GM12872 (cell line): ENCODE measurements at regions not wholly inside any gene's neighbourhood (a gene's known extent, or its start where the extent isn't known, plus 50 kb on each side); places are given as distances from the start of the nearest gene placed in this dataset.

Source experiments
- CTCF ChIP-seq: IDR thresholded peaks from 3 replicates; pipeline ENCODE4 v1.5.1; 2011; ENCODE audit warnings: low read depth, mild to moderate bottlenecking, low read length, moderate library complexity; ENCODE audit not compliant: insufficient read depth

GRCh38 chr12:46609674-46610073, 216.1 kb downstream of the SLC38A4 start:
- TF ChIP-seq CTCF, result no peak

GRCh38 chr12:46609273-46609623, 216.5 kb downstream of the SLC38A4 start:
- TF ChIP-seq CTCF, result no peak

DNA sequence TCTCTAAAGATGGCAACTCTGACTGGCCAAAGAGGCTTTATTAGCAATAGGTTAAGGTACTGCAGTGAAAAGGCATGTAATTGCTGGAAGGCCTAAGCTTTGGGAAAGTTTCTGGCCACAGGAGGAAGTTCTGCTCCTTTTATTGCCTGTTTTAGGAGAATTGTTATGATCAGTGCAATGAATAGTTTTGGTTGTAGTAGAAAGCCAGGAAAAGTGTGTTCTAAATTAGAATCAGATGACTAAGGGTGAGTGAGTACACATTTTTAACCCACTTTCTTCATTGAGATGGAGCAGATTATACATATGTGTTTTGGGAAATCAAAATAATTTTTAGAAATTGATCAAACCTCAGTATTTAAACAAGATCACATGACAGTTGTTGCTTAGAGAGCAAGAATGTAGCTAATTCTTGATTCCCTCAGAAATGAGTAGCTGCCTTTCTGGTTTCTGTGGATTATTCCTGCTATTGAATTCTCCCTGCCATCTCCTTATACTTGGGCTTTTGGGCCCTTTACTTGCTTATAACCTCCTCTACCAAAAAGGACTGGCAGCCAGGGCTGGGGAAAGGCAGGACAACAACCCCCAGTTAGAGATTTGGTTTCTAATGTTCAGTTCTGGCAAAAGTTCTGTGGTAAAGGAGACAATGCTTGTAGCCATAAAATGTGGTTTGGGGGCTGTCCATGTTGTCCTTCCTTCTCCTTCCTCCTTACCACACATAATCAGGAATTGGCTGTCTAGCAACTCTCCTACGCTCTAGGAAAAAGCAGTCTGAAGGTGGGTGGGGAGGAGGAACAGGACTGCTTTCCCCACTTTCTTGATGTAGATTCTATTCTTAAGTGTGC, 217.1 kb downstream of the SLC38A4 start:
- TF ChIP-seq CTCF, result no peak

- no peak for TF ChIP-seq CTCF
These were observed 221.1 kb downstream of the SLC38A4 start for GRCh38 chr12:46604684-46605083.

- TF ChIP-seq CTCF, result no peak
These were observed 221.9 kb downstream of the SLC38A4 start for GRCh38 chr12:46603776-46604456.

DNA sequence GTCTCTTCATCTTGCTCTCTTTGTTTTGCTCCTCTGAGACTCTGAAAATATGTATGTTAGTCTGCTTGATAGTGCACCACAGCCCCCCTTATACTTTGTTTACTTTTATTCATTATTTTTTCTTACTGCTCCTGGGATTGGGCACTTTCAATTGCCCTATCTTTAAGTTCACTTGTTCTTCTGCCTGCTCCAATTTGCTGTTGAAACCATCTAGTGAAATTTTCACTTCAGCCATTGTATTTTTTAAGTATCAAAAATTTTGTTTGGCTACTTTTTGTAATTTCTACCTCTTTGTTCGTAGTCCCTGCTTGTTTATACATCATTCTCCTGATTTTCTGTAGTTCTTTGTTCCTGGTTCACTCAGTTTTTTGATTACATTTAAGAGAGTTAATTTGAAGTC, 223.3 kb downstream of the SLC38A4 start:
- TF ChIP-seq CTCF, result no peak

DNA sequence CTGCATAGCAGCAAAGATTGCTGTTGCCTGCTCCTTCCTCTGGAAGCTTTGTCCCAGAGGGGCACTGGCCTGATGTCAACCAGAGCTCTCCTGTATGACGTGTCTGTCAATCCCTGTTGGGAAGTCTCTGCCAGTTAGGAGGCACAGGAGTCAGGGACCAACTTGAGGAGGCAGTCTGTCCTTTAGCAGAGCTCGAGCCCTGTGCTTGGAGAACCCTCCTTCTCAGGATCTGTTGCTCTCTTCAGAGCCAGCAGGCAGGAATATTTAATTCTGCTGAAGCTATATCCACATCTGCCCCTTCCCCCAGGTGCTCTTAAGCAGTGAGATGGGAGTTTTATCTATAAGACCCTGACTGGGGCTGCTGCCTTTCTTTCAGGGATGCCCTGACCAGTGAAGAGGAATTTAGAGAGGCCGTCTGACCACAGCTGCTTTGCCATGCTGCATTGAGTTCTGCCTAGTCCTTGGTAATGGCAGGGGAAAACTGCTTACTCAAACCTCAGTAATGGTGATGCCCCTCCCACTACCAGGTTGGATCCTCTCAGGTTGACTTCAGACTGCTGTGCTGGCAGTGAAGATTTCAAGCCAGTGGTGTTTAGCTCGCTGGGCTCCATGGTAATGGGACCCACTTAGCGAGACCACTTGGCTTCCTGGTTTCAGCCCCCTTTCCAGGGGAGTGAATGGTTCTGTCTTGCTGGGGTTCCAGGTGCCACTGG, 218.6 kb upstream of the SLC38A2 start:
- TF ChIP-seq CTCF, result no peak
